ENCODE measurements at regions not wholly inside any gene's neighbourhood (a gene's known extent, or its start where the extent isn't known, plus 50 kb on each side); places are given as distances from the start of the nearest gene placed in this dataset.

DNA sequence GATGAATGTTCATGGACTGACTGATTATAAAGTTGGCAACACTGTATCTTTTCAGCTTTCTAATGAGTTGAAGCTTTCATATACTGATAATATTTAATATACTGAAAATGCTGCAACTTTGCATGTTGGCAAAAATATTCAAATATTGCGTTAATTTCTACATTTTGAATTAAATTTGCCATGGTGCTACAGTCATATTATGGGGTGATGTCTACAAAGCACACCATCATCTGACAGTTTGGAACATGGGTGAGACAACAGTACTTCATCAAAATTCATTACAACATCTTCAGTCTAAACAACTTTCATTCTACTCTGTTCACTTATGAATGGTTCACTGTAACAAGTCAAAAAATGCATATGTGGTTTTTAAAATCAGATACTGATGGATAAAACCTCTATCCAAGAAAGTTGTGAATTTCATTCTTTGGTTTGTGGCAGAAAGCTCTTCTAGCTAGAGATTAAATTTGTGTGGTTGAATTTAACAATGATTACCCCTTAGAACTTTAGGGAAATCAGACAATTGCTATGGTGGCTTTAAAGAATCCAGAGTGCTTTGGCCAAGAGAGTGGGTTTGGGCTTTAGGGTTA, 136.4 kb downstream of the TMEM26 start:
- WGBS (ENCODE audit: insufficient coverage): no CpG with 5 or more reads among the region's 1 CpG
- POLR2A ChIA-PET: no interaction called here
- no peak overlapping the region for H3K4me3 Mint-ChIP-seq

DNA sequence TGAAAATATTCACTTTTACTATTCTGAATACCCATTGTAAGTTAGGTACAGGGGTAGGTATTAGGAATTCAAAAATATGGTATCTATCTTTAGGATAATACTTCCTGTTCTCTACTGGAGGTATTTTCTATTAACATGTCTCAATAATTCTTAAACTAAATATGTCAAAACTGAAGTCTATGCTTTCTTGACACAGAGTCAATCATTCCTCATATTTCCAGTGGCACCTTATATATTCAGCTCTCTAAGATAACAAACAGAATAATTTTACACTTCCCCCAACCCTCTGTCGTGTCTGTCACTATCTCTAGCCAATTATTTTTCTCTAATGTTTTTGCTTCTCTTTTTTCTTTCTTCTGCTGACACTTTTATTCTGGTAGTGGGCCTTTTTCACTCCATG, 138.9 kb downstream of the TMEM26 start:
- Histone ChIP-seq H3K9ac (ENCODE audit: low read length) (no peak overlapping the region), H3K79me2 (ENCODE audit: control insufficient read depth, insufficient read depth, low read length) (no peaks in the 10 kb centered on the region), H3K27me3 (replicated peaks in 1 of 4; ENCODE audit: control extremely low read depth in 1 of 4, control insufficient read depth in 3 of 4, insufficient read depth in 4 of 4, low read length in 3 of 4) (no peaks in the 10 kb centered on the region), H3K36me3 (replicated peaks in 1 of 2; ENCODE audit: control extremely low read depth in 1 of 2, control insufficient read depth in 1 of 2, extremely low read depth in 1 of 2, insufficient read depth in 2 of 2, low read length in 1 of 2) (no peaks in the 10 kb centered on the region), H3K9me3 (ENCODE audit: control extremely low read depth in 1 of 3, control insufficient read depth in 2 of 3, insufficient read depth in 1 of 3, low read length in 2 of 3) (peaks cover 0 to 1% (median 0%) of the 10 kb centered on the region in 3 donors), H3K4me3 (ENCODE audit: control extremely low read depth in 1 of 5, extremely low read depth in 1 of 5, insufficient read depth in 1 of 5, low read depth in 2 of 5, low read length in 4 of 5) (no peak overlapping the region), H3K4me2 (replicated peaks; ENCODE audit: low read depth, low read length, poor library complexity, severe bottlenecking) (no peak overlapping the region), H3K4me1 (ENCODE audit: control insufficient read depth in 2 of 2, insufficient read depth in 2 of 2, low read length in 2 of 2) (peaks cover 6 to 7% of the 10 kb centered on the region in 2 donors), H2AFZ (ENCODE audit: insufficient read depth, low read depth, low read length, poor library complexity, severe bottlenecking) (no peak overlapping the region), H4K20me1 (ENCODE audit: control insufficient read depth, insufficient read depth, low read length, poor library complexity, severe bottlenecking) (no peaks in the 10 kb centered on the region), H3K27ac (ENCODE audit: low read length in 2 of 2) (no peak overlapping the region)
- no peak for DNase-seq
- intact Hi-C loops (cut with micrococcal nuclease): no loop called here
- TF ChIP-seq, protein P1, sequence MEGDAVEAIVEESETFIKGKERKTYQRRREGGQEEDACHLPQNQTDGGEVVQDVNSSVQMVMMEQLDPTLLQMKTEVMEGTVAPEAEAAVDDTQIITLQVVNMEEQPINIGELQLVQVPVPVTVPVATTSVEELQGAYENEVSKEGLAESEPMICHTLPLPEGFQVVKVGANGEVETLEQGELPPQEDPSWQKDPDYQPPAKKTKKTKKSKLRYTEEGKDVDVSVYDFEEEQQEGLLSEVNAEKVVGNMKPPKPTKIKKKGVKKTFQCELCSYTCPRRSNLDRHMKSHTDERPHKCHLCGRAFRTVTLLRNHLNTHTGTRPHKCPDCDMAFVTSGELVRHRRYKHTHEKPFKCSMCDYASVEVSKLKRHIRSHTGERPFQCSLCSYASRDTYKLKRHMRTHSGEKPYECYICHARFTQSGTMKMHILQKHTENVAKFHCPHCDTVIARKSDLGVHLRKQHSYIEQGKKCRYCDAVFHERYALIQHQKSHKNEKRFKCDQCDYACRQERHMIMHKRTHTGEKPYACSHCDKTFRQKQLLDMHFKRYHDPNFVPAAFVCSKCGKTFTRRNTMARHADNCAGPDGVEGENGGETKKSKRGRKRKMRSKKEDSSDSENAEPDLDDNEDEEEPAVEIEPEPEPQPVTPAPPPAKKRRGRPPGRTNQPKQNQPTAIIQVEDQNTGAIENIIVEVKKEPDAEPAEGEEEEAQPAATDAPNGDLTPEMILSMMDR (IDR thresholded peaks at IDR 0.05): no peak
- TF ChIP-seq EZH2 (IDR thresholded peaks at IDR 0.05; ENCODE audit: borderline replicate concordance, insufficient read depth, low read depth, low read length, poor library complexity, severe bottlenecking): no peak
- Mint-ChIP-seq H3K9me3 (ENCODE audit: insufficient read depth) (no peaks in the 10 kb centered on the region), H3K27me3 (no peaks in the 10 kb centered on the region), H3K4me3 (no peak overlapping the region), H3K27ac (no peak overlapping the region), H3K4me1 (peaks cover 18% of the 10 kb centered on the region)
- ATAC-seq (ENCODE audit: low read depth): no peak
- WGBS (ENCODE audit: insufficient coverage): 60% methylated on average over 1 of the region's 1 CpG
- POLR2A ChIA-PET: no interaction called here
- CTCF ChIA-PET: no interaction called here

More for the DNA sequence above, 136.4 kb downstream of the TMEM26 start:
- TF ChIP-seq, protein P1 (IDR thresholded peaks at IDR 0.05): no peak
- TF ChIP-seq EZH2 (IDR thresholded peaks at IDR 0.05; ENCODE audit: borderline replicate concordance, insufficient read depth, low read depth, low read length, poor library complexity, severe bottlenecking): no peak
- ATAC-seq (ENCODE audit: low read depth): no peak
- intact Hi-C loops (cut with micrococcal nuclease): no loop called here
- Histone ChIP-seq H3K4me2 (replicated peaks; ENCODE audit: low read depth, low read length, poor library complexity, severe bottlenecking) (no peak overlapping the region), H4K20me1 (ENCODE audit: control insufficient read depth, insufficient read depth, low read length, poor library complexity, severe bottlenecking) (no peaks in the 10 kb centered on the region), H3K4me3 (ENCODE audit: control extremely low read depth in 1 of 5, extremely low read depth in 1 of 5, insufficient read depth in 1 of 5, low read depth in 2 of 5, low read length in 4 of 5) (no peak overlapping the region), H3K4me1 (ENCODE audit: control insufficient read depth in 2 of 2, insufficient read depth in 2 of 2, low read length in 2 of 2) (peaks cover 6 to 7% of the 10 kb centered on the region in 2 donors), H3K27ac (ENCODE audit: low read length in 2 of 2) (no peak overlapping the region), H2AFZ (ENCODE audit: insufficient read depth, low read depth, low read length, poor library complexity, severe bottlenecking) (no peak overlapping the region), H3K27me3 (replicated peaks in 1 of 4; ENCODE audit: control extremely low read depth in 1 of 4, control insufficient read depth in 3 of 4, insufficient read depth in 4 of 4, low read length in 3 of 4) (no peaks in the 10 kb centered on the region), H3K9ac (ENCODE audit: low read length) (no peak overlapping the region), H3K79me2 (ENCODE audit: control insufficient read depth, insufficient read depth, low read length) (no peaks in the 10 kb centered on the region), H3K36me3 (replicated peaks in 1 of 2; ENCODE audit: control extremely low read depth in 1 of 2, control insufficient read depth in 1 of 2, extremely low read depth in 1 of 2, insufficient read depth in 2 of 2, low read length in 1 of 2) (no peaks in the 10 kb centered on the region), H3K9me3 (ENCODE audit: control extremely low read depth in 1 of 3, control insufficient read depth in 2 of 3, insufficient read depth in 1 of 3, low read length in 2 of 3) (peaks cover 0 to 1% (median 0%) of the 10 kb centered on the region in 3 donors)
- Mint-ChIP-seq H3K9me3 (ENCODE audit: insufficient read depth) (no peaks in the 10 kb centered on the region), H3K4me1 (peaks cover 18% of the 10 kb centered on the region), H3K27ac (no peak overlapping the region), H3K27me3 (no peaks in the 10 kb centered on the region)
- CTCF ChIA-PET: no interaction called here
- no peak for DNase-seq

Measured in B cell (primary cell).